Left lung (tissue), 4 donors: ENCODE measurements at regions not wholly inside any gene's neighbourhood (a gene's known extent, or its start where the extent isn't known, plus 50 kb on each side); places are given as distances from the start of the nearest gene placed in this dataset.

Experiments used
- ATAC-seq: fragments of 200-7000 bp; cut with Tn5 transposase; one replicate; pipeline ENCODE4 v1.9.1; 2020; ENCODE audit warnings: moderate library complexity
- DNase-seq, 4 donors: peaks; one replicate each; pipeline ENCODE4 v3.0.0-alpha.2; 2013 to 2020
- H3K27ac ChIP-seq, 2 donors: fragments of 200-600 bp; sonication (generic) in 1 of 2; one replicate each; pipeline versions ENCODE4 v1.5.0 to v1.8.0; 2020 to 2021
- H3K27me3 ChIP-seq, 2 donors: fragments of 200-600 bp; sonication (generic) in 1 of 2; one replicate each; pipeline versions ENCODE4 v1.5.0 to v1.8.0; 2020 to 2021
- H3K36me3 ChIP-seq, 2 donors: fragments of 200-600 bp; sonication (generic) in 1 of 2; one replicate each; pipeline versions ENCODE4 v1.5.0 to v1.8.0; 2020 to 2021
- H3K4me1 ChIP-seq, 2 donors: fragments of 200-600 bp; one replicate each; pipeline ENCODE4 v1.8.0; 2021
- H3K4me3 ChIP-seq, 2 donors: fragments of 200-600 bp; sonication (generic) in 1 of 2; one replicate each; pipeline versions ENCODE4 v1.5.0 to v1.8.0; 2020 to 2021; ENCODE audit warnings: mild to moderate bottlenecking in 1 of 2
- H3K9me3 ChIP-seq, 2 donors: fragments of 200-600 bp; sonication (generic) in 1 of 2; one replicate each; pipeline versions ENCODE4 v1.5.0 to v1.8.0; 2020 to 2021
- CTCF ChIP-seq, 2 donors: fragments of 200-600 bp; sonication (generic) in 1 of 2; IDR thresholded peaks; one replicate each; pipeline versions ENCODE4 v1.5.0 to v1.8.0; 2021; ENCODE audit warnings: antibody characterized with exemption in 2 of 2
- intact Hi-C, 2 donors: fragments of 100-400 bp; cut with DNase I; formaldehyde crosslinking; loops; one replicate each; pipeline versions ENCODE4 v1.11.2 to v1.14.2; 2022
- donor health status: DM: no; HTN: yes; CAD: no.
- donor health status: DM: no; HTN: no; CAD: no.

- Histone ChIP-seq H3K4me1 (no peaks in the 10 kb centered on the region), H3K27me3 (no peaks in the 10 kb centered on the region), H3K9me3 (peaks cover 0 to 20% of the 10 kb centered on the region in 2 donors), H3K27ac (no peak overlapping the region), H3K4me3 (no peak overlapping the region), H3K36me3 (no peaks in the 10 kb centered on the region)
- no peak for ATAC-seq
- no peak for TF ChIP-seq CTCF (IDR thresholded peaks at IDR 0.05)
- intact Hi-C loops, result no loop called here
- DNase-seq, result no peak
Measured at GRCh38 chr13:82436099-82436585, 1446.1 kb downstream of the SLITRK1 start.

GRCh38 chr13:82432949-82433348, 1449.3 kb downstream of the SLITRK1 start:
- ATAC-seq (no peak), DNase-seq (no peak)
- Histone ChIP-seq H3K4me1 (no peaks in the 10 kb centered on the region), H3K27me3 (no peaks in the 10 kb centered on the region), H3K36me3 (no peaks in the 10 kb centered on the region), H3K9me3 (peaks cover 0 to 1% of the 10 kb centered on the region in 2 donors), H3K27ac (no peak overlapping the region), H3K4me3 (no peak overlapping the region)
- no peak for TF ChIP-seq CTCF (IDR thresholded peaks at IDR 0.05)
- intact Hi-C loops, result no loop called here

- Histone ChIP-seq H3K36me3 (no peaks in the 10 kb centered on the region), H3K9me3 (no peaks in the 10 kb centered on the region), H3K27ac (no peak overlapping the region), H3K4me1 (no peaks in the 10 kb centered on the region), H3K27me3 (no peaks in the 10 kb centered on the region), H3K4me3 (no peak overlapping the region)
- intact Hi-C loops, result no loop called here
- DNase-seq, result no peak
- TF ChIP-seq CTCF (IDR thresholded peaks at IDR 0.05), result no peak
- ATAC-seq, result no peak
Measured at GRCh38 chr13:82412749-82413148, 1469.5 kb downstream of the SLITRK1 start.

GRCh38 chr13:82407321-82407720, 1475.0 kb downstream of the SLITRK1 start:
- ATAC-seq (no peak), DNase-seq (no peak)
- Histone ChIP-seq H3K9me3 (peaks cover 0 to 16% of the 10 kb centered on the region in 2 donors), H3K36me3 (no peaks in the 10 kb centered on the region), H3K4me1 (no peaks in the 10 kb centered on the region), H3K4me3 (no peak overlapping the region), H3K27ac (no peak overlapping the region), H3K27me3 (no peaks in the 10 kb centered on the region)
- intact Hi-C loops, result no loop called here
- no peak for TF ChIP-seq CTCF (IDR thresholded peaks at IDR 0.05)

- TF ChIP-seq CTCF (IDR thresholded peaks at IDR 0.05), result no peak
- H3K27ac ChIP-seq, result no peak overlapping the region
- H3K27me3 ChIP-seq, result no peaks in the 10 kb centered on the region
- DNase-seq (no peak), ATAC-seq (no peak)
- intact Hi-C loops, result no loop called here
- H3K36me3 ChIP-seq, result no peaks in the 10 kb centered on the region
- H3K9me3 ChIP-seq, result no peaks in the 10 kb centered on the region
- H3K4me3 ChIP-seq, result no peak overlapping the region
- no peaks in the 10 kb centered on the region for H3K4me1 ChIP-seq
Measured at GRCh38 chr13:82374719-82375118, 1507.6 kb downstream of the SLITRK1 start.
